ENCODE measurements at regions not wholly inside any gene's neighbourhood (a gene's known extent, or its start where the extent isn't known, plus 50 kb on each side); places are given as distances from the start of the nearest gene placed in this dataset.
"Not testable (repeated sequence)": the region's sequence is repeated elsewhere in the genome, so short reads cannot be mapped to it uniquely, and the experiment has no call there.

DNA sequence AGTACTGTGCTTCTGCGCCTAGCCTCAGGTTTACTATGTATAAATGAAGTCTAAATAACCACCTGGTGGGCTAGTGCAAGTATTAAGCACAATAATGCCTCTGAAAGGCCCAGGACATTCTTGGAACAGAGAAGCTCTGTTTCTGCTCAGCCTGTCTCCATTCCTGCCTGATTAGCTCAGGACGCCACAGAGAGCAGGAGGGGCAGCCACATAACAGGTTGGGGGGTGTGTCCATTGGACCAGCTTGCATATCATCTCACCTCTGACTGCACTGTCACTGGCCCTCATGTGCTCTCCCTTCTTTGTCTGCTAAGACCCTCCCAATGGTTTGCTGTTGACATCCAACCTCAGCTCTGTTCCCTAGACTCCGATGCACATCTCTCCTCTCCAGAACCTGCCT lies 52.8 kb upstream of the IKZF1 start:
- no peak for DNase-seq (ENCODE audit: low read depth in 2 of 2)

GRCh38 chr7:50246551-50246950 lies 58.0 kb upstream of the IKZF1 start:
- DNase-seq (ENCODE audit: low read depth in 2 of 2): no peak

GRCh38 chr7:50242111-50242510 lies 62.4 kb upstream of the IKZF1 start:
- not testable (repeated sequence) for DNase-seq (ENCODE audit: low read depth in 2 of 2)

DNA sequence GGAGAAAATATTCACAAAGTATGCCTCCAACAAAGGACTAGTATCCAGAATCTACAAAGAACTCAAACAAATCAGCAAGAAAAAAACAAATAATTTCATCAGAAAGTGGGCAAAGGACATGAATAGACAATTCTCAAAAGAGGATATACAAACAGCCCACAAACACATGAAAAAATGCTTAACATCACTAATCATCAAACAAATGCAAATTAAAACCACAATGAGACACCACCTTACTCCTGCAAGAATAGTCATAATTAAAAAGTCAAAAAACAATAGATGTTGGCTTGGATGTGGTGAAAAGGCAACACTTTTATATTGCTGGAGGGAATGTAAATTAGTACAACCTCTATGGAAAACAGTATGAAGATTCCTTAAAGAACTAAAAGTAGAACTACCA lies 63.8 kb upstream of the IKZF1 start:
- DNase-seq (ENCODE audit: low read depth in 2 of 2): not testable (repeated sequence)

GRCh38 chr7:50229964-50230363 lies 74.6 kb upstream of the IKZF1 start:
- no peak for DNase-seq (ENCODE audit: low read depth in 2 of 2)

DNA sequence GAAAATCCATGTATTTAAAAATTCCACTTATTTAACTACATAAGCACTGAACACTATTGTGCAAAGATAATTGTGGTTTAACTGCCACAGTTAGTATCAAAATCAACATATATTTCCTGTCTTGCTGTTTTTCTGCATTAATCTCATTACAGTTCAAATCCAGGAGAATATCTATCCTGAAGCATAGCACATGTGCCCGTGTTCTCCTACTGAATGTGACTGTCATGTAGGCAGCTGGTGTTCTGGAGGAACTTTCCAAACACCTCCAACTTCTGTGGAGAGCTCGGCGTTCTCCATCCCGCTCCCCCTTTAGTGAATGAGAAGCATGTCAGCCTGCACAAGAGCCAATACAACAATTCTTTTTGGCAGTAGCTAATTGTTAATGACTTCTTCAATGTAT lies 76.4 kb upstream of the IKZF1 start:
- DNase-seq (ENCODE audit: low read depth in 2 of 2): no peak

DNA sequence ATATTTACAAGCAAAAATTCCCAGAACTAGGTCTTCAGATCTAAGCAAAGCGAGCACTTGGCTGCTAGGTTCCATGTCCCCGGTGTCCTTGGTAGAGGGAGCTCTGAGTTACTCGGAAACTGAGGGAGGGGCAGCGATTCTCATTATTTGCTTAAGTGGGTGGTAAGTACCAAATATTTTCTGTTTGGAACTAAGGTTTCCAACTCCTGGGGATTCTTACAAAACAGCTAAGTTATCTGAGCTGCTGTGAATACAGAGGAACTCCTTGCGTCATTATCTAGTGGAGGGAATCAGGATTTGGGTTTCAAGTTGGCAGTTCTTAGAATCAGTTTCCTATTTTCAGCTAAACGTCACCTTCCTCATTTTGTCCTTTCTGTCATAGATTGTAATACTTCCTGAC lies 76.8 kb upstream of the IKZF1 start:
- DNase-seq (ENCODE audit: low read depth in 2 of 2): no peak

DNA sequence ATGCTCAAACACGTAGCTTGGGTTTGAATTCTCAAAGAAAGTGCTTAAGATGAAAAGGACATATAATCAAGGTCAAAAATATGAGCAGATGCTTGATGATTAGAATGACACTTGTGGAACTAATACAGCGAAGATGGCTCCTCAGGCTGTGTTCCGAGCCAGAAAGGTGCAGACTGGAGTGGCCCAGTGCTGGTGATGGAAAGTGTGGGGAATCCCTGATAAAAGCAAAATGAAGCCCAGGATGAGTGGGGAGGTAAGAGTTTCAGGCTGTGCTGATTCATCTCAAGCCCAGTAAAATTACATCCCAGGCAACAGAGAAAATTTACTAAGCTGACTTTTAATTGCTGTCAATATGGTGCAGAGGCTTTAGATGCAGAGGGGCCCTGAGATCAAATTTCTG lies 77.8 kb upstream of the IKZF1 start:
- DNase-seq (ENCODE audit: low read depth in 2 of 2): no peak

GRCh38 chr7:50226145-50226544 lies 78.4 kb upstream of the IKZF1 start:
- no peak for DNase-seq (ENCODE audit: low read depth in 2 of 2)

- no peak for DNase-seq (ENCODE audit: low read depth in 2 of 2)
Measured at GRCh38 chr7:50221433-50221832, 83.1 kb upstream of the IKZF1 start.

DNA sequence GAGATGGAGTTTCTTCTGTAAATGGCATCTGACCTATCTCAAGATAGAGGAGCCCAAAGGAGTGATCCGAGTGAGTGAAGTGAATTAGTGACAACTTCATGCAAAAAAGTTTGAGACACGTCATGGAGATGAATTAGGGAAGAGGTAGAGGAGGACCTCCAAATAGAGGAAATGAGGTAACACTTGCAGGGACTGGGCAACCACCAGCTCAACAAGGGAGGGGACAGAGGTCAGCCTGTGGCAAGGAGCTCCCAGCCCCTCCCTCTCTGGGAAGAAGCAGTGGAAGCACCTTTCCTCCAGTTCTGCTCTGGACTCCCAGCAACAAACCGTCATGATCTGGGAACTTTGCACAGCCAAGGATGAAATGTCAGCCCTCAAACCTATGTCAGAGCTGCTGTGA lies 83.5 kb upstream of the IKZF1 start:
- DNase-seq (ENCODE audit: low read depth in 2 of 2): no peak

GRCh38 chr7:50220273-50220672 lies 84.2 kb upstream of the IKZF1 start:
- DNase-seq (ENCODE audit: low read depth in 2 of 2): no peak

DNA sequence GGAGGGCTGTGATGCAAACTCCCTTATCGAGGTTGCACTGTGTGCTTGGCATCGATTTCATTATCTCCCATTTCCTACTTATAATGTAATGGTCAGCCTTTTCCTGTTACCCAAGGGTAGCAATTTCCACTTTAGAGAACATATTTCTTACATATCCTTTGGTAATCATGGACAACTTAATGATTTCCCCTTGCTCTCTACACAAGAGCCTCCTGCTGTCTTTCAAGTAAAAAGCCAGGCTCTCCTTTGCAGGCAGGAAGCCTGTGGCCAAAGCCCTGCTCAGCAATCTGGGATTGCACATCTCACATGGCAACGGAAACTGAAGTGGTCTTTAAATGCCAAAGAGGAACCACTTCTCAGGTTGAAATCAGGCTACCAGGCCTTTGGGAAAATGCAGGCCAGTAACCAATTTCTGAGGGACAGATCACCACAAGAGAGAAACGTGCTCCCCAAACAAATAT lies 86.7 kb upstream of the IKZF1 start:
- no peak for DNase-seq (ENCODE audit: low read depth in 2 of 2)

GRCh38 chr7:50217401-50217800 lies 87.1 kb upstream of the IKZF1 start:
- no peak for DNase-seq (ENCODE audit: low read depth in 2 of 2)

GRCh38 chr7:50216626-50217025 lies 87.9 kb upstream of the IKZF1 start:
- DNase-seq (ENCODE audit: low read depth in 2 of 2): no peak

GRCh38 chr7:50214771-50215170 lies 89.7 kb upstream of the IKZF1 start:
- no peak for DNase-seq (ENCODE audit: low read depth in 2 of 2)

DNA sequence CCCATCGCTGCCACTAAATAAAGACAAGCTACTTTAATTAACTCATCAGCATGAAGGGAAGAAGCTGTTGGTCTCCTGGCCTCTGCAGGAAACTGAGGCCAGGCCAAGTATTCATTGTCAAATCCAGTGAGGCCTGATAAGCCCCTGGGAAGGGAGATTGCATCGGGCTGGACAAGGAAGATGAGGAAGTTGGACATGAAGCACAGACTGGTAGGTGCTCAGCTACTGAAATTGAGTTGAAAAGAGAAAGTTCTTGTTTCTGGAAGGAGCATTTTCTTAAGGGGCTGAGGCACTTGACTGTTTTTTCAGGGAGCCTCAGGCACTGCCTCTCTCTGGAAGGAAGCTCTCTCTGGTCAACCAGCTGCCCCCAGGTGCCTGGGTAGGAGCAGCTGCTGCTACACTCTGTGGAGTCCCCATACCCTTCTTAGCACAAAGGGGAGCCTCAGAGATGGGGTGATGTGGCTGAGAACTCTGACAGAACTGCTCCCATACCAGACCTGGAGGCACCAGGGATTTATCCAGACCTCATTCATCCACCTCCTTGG lies 90.3 kb upstream of the IKZF1 start:
- DNase-seq (ENCODE audit: low read depth in 2 of 2): no peak

DNA sequence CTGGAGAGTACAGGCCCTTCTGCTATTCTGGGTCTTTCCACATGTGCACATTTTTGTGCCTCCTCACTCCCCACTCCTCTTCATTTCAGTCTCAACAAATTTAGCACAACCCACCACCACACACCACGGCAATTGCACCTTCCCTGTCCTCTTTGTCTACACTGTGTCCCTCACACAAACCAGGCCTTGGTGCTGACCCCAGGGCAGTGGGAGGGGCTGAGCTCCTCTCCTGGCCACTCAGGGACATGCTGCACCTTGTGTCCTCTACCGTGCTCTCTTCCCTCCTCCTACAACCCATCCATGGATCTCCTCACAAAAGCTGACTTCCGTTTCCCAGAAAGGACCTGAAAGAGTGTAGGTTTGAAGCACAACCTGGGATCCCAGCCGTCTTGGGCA lies 90.9 kb upstream of the IKZF1 start:
- no peak for DNase-seq (ENCODE audit: low read depth in 2 of 2)

- DNase-seq (ENCODE audit: low read depth in 2 of 2): no peak
Measured at GRCh38 chr7:50212666-50213621, 91.6 kb upstream of the IKZF1 start.

- DNase-seq (ENCODE audit: low read depth in 2 of 2): no peak
Measured at GRCh38 chr7:50212016-50212325, 92.5 kb upstream of the IKZF1 start.

- DNase-seq (ENCODE audit: low read depth in 2 of 2): no peak
Measured at GRCh38 chr7:50211130-50212015, 93.1 kb upstream of the IKZF1 start.

DNA sequence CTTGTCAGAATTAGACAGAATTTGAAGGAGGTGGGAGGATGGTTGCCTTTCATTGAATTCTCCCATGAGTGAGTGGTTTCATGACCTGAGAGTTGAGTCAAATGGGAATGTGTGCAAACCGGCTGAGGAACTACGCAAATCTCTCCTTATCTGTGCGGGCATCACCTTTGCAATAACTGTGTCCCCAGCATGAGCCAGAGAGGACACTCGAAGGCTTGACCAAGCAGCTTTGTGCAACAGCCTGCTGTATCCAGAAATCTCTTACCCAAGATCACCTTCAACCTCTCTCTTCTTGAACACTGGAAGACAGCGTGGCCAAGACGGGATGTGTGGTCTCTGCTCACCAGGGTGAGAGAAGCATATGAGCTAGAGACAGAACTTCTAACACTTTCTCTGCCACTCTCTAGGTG lies 93.8 kb upstream of the IKZF1 start:
- DNase-seq (ENCODE audit: low read depth in 2 of 2): no peak

All from activated CD4-positive, alpha-beta T cell treated with anti-CD3 and anti-CD28 coated beads for 24 hours (primary cell).